ENCODE measurements at regions not wholly inside any gene's neighbourhood (a gene's known extent, or its start where the extent isn't known, plus 50 kb on each side); places are given as distances from the start of the nearest gene placed in this dataset.
"Not testable (repeated sequence)": the region's sequence is repeated elsewhere in the genome, so short reads cannot be mapped to it uniquely, and the experiment has no call there.

DNA sequence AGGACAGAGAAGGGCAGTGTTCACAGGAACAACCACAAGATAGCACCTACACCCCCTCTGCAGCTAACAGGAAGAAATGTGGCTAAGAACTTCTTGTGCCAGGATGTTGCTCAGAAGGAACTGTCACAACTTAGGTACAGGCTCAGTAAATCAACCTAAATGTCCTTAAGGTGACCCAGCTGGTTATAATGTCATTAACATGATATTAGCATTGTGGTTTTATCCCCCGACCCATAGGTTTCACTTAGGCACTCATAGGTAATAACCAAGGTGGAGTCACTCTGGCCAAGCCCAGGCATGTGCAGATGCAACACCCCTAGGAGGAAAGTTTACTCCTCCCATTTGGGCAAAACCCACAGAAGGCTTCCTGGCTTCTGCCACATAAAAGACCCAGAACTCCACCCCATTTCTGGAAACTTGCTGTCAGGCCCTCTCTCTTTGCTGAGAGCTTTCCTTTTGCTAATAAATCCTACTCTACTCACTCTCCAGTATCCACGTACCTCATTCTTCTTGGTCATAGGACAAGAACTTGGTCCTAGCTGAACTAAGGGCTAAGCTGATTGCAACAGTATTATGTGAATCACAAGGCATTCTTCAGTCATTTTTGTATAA lies 951.3 kb downstream of the SLITRK5 start:
- peak; percentile 17 for DNase-seq

GRCh38 chr13:88623150-88623549 lies 952.0 kb downstream of the SLITRK5 start:
- DNase-seq, result peak; percentile 19

DNA sequence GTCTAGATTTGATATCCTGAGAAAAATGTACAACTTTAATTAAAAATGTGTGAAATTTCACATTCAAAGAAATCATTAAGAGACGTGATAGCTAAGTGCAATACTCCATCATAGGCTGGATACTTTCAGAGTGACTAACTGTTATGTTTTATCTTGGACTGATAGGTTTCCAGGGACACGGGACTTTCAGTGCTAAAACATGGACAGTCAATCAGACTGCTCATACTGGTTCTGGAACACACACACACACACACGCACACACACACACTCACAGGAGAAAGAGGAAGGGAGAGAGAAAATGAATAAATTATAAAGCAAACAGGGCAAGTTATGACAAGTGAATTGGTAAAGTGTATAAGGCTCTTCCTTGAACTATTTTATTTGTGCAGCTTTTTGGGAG lies 955.9 kb downstream of the SLITRK5 start:
- DNase-seq, result no peak

GRCh38 chr13:88628882-88629281 lies 957.7 kb downstream of the SLITRK5 start:
- DNase-seq, result no peak

DNA sequence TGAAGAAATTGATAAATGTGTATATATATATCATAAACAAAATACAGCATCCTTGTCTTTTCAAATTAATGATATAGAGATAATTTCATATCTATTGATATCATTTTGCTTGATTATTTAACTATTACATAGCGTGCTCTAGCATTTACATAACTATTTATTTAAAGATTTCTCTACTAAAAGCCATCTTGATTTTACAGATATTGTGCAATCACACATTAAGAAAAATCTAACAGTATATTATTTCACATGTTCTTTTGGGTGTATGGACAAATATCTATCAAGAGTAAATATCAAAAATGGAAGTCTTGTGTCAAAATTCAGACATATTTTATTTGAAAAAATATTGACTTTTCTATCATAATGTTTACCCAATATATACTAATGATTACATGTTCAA lies 966.8 kb downstream of the SLITRK5 start:
- no peak for DNase-seq

DNA sequence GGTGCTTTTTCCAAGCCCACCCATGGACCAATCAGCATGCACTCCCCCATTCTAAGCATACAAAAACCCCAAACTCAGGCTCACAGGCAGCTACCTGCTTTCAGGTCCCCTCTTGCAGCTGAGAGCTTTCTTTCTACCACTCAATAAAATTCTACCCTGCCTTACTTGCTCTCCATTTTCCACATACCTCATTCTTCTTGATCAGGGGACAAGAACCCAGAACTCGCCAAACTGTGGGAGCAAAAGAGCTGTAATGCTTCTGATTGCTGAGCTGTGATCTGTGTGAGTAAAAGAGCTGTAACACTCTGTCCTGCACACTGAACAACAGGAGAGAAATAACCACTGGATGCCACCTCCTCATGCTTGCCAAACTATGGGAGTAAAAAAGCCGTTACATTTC lies 972.1 kb downstream of the SLITRK5 start:
- DNase-seq, result no peak

DNA sequence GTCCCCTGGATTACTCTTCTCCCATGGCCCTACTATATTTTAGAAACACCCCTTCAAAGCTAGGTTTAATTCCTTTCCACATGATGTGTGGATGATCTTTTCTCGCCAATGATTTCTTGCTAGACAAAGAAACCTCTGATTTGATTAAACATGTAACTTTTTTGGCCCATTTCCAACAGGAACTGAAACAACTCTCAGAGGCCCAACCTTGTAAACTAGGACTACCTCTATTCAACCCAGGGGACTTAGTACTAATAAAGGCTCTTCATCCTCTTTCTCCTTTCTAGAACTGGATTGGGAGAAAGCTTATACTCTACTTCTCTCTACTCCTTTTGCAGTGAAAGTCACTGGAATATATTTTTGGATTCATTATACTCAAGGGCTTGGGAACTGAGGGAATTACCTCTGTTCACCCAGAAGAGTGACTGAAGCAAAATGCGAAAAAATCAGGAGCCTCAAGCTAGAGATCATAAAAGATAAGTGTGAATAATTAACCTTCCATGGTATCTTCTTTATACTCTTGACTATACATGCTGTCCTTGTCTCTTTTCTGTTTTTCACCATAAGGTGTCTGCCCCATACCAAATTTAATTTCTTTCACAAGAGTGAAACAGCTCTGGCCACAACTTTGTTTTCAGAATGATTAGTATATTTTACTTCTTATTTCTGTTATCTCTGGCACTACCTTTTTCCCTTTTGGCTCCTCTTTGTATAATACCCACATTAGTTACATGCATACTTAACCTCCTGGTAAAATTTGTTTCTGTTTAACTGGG lies 977.6 kb downstream of the SLITRK5 start:
- no peak for DNase-seq

DNA sequence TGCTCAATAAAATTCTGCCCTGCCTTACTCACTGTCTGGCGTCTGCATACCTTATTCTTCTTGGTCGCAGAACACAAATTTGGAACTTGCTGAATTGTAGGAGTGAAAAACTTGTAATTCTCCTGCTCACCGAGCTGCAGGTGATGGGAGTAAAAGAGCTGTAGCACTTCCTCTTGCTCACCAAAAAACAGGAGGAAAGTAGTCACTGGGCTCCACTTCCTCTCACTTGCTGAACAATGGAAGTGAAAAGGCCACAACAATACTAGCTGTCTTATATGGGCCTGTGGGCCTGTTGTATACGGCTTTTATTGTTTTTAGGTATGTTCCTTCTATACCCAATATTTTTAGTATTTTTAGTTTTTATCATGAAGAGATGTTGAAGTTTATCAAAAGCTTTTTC lies 978.7 kb downstream of the SLITRK5 start:
- no peak for DNase-seq

DNA sequence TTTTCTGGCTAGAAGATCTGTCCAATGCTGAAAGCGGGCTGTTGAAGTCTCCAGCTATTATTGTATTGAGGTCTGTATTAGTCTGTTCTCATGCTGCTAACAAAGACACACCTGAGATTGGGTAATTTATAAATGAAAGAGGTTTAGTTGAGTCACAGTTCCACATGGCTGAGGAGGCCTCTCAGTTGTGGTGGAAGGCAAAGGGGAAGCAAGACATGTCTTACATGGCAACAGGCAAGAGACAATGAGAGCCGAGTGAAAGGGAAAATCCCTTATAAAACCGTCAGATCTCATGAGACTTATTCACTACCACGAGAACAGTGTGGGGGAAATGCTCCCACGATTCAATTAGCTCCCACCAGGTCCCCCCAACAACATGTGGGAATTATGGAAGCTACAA lies 980.4 kb downstream of the SLITRK5 start:
- no peak for DNase-seq

- DNase-seq, result no peak
These were observed 985.6 kb downstream of the SLITRK5 start for GRCh38 chr13:88656751-88657150.

GRCh38 chr13:88670509-88670908 lies 999.3 kb downstream of the SLITRK5 start:
- no peak for DNase-seq

DNA sequence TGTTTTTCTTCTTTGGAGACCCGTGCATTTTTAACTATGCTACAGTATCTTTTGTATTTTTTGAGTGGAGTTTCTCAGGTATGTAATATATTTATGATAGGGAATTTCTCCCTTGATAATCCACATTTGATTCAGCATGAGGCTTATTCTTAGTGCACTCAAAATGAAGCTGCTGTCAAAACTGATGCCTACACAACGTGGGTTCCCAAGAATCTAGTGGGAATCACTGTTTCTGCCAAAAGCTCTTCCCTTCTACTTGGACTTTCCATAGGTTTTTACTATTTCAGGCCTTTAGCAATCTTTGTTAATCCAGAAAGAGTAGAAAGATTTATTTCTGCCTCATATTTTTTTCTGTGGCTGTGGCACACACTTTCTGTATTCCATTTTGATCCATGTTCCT lies 1003.7 kb downstream of the SLITRK5 start:
- no peak for DNase-seq

GRCh38 chr13:88675347-88675996 lies 1004.3 kb downstream of the SLITRK5 start:
- DNase-seq, result no peak

- DNase-seq, result no peak
These were observed 1004.8 kb downstream of the SLITRK5 start for GRCh38 chr13:88676016-88676415.

DNA sequence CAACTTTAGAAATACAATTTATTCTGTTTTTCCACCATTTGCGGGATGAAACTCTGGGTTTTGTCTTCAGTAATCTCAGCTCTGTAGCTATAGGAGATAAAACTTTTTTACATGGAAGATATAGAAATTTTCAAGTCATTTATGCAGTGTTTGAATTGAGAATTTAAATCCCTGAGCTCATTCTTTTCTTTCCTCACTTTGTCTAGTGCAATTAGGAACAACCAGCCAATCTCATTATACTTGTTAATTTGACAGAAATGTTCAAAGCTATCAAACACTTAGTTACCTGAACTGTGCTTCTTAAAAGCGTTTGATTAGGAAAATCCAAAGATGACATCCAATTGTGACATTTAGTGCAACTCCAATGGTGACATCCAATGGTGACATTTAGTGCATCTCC lies 1014.3 kb downstream of the SLITRK5 start:
- DNase-seq, result no peak

GRCh38 chr13:88701551-88701950 lies 1030.4 kb downstream of the SLITRK5 start:
- no peak for DNase-seq

DNA sequence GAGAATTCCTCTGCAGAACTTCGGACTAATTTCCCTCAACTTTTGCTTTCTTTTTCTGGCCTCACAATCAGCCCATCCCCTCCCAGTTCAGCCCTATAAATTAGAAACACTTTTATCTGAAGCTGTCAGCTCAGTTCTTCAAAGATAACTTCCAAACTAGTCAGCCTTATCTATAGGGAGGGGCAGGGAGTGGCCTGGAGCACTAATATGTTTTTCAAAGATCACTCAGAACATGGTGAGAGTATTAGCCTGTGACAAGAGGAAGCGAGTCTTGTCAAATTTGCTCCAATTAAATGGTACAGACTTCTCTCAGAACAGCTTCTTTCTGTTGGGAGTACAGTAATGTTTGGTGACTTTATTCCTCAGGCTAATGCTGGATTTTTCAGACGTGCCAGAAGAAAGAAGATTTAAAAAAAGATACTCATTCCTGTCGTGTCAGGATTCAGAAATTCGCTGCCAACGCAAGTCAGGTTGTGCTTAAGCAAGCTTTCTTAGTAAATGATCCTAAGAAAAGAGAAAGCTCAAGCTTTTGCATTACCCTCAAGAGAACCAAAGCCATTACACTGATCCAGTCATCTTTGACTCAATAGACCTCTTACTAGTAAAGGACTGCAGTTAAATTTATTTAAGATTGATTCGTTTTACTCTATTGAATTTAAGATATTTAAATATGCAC lies 1033.6 kb downstream of the SLITRK5 start:
- no peak for DNase-seq

DNA sequence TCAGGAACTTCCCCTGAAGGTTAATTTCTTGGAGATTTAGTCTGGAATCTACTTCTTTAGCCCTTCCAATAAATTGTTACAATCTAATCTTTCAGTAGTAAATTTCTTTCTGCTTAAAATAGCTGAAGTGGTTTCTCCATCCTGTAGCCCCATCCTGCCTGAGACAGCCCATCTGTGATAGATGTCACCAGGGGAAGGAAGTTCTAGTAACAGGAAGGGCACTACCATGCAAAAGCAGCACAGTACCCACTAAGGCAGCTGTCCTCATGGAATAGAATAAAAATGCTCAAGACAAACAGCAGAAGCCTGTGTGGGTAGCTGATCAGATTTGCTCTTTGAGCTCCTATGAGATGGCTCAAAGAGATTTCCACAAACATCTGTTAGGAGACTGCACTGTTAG lies 1036.5 kb downstream of the SLITRK5 start:
- no peak for DNase-seq

DNA sequence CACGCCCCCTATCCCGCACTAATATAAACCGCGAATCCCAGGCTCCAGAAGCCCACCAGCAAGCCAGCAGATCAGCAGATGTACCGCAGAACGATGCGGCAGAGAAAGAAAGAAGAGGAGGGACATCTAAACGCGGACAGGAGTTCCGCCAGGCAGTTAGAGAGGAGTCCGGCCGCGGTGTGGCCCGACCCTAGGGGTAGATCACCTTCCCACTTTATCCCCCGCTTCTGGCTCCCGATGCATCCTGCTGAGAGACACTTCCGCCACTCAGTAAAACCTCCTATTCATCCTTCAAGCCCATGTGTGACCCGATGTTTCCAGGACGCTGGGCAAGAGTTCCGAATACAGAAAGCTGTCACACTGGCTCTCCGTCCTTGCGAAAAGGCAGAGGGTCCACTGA lies 1046.8 kb downstream of the SLITRK5 start:
- no peak for DNase-seq

GRCh38 chr13:88718781-88719180 lies 1047.6 kb downstream of the SLITRK5 start:
- no peak for DNase-seq

DNA sequence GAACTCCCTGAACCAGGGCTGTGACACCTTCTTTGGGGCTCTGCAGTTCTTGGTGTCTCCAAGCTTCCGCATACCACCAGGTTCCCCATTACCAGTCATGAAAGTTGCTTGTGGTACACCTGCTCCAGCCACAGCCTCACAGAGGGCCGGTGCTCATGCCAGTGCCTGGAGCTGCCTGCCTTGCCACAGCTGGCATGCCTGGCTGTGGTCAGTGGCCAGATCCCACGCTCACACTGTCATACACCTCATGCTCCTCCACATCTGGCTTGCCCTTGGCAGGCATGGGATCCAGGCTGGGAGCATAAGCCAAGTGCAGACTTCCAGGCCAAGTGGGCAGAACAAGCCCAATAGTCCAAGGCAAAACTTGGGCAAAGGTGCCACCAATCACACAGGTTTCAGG lies 1054.9 kb downstream of the SLITRK5 start:
- no peak for DNase-seq

GRCh38 chr13:88727236-88727635 lies 1056.1 kb downstream of the SLITRK5 start:
- not testable (repeated sequence) for DNase-seq

DNA sequence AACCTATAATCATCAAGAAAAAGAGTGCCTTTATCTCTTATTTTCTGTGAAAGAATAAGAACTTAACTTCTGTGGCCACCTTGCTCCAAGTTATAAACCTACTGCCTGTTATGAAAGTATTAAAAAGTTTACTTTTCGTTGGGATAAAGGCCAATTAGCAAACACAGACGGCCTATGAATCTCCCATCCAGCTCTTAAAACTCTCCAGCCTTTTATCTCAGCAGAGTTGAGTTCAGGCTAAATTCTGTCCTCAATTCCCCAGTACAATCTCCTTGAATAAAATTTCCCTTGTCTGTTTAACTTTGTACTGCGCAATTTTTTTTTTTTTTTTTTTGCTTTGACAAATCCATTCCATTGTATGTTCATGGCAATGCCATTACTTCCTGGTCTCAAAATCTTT lies 1058.4 kb downstream of the SLITRK5 start:
- DNase-seq, result no peak

DNA sequence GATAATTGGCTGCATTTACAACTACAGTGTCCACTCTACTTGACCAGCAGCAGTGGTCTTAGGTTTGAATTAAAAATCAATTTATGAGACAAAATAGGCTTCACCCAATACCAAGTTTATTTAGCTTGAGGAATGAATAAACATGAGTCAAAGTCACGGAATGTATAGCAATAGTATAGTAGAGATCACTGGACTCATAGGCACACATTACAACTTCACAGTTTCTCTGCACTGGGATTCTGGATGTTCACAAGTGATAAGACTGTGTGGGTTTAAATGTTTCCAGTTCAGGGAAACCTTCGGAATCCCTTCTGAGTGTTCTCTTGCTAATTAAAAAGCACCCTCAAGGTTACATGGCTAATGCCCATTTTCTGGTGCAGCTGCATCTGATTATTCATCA lies 1064.9 kb downstream of the SLITRK5 start:
- no peak for DNase-seq
